GM18499 (cell line): ENCODE measurements at regions not wholly inside any gene's neighbourhood (a gene's known extent, or its start where the extent isn't known, plus 50 kb on each side); places are given as distances from the start of the nearest gene placed in this dataset.

Experiments used
- ATAC-seq: cut with Tn5 transposase; IDR thresholded peaks from one replicate; pipeline ENCODE4 v1.9.1; 2021; ENCODE audit warnings: moderate number of reproducible peaks; ENCODE audit not compliant: insufficient read depth, unreplicated experiment

GRCh38 chr18:55121397-55122170 is 162.3 kb upstream of the CCDC68 start:
- no peak for ATAC-seq

DNA sequence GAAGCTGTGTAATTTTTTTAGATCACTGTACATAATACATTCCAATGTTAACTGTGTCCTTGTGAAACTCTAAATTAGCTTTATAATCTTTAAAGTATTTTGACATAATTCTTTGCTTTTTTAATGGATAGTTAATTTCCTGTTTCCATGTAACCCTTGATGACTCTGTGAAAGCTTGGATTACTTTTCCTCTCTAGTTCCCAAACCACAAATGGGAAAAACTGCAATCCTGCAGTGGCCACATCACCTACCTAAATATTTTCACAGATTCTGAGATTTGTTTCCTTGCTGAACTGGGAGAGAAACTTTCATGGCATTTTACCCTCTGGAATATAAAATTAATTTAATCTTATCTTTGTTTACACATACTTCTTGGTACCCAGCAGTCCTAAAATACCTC is 161.6 kb upstream of the CCDC68 start:
- ATAC-seq: no peak

GRCh38 chr18:55119434-55119833 is 160.2 kb upstream of the CCDC68 start:
- ATAC-seq: no peak

DNA sequence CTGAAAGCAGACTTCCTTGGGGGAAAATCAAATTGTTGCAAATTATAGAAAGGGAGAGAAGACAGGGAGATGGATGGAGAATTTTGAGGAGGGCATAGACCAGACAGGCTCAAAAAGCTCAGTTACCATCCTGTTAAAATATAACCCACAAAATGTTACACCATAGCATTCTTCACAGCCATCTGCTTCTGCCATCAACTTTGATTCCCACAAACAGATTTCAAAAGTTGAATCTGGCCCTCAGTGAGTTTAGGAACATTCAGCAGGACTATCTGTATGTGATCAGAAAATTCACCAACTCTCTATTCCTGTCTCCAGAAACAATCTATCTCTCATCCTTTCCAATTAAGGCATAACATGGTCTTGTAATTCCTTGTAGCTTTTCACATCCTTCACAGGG is 159.8 kb upstream of the CCDC68 start:
- ATAC-seq: no peak

DNA sequence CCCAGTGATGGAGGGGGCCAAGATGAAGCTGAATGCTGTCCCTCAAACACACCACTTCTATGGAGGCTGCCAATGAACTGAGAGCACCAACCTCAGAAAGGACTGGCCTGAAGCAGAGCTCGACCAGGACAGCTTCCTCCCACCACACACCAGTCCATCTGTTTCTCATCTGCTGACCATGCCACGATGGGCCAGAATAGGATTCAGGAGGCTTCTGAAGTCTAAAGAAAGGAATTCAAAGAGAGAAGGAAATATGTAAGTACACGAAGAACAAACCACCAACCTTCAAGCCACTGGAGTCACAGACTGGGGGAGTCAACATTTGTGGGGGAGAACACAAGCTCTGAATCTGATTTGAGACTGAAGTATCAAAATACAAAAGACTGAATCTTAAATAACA is 157.6 kb upstream of the CCDC68 start:
- ATAC-seq: no peak

- no peak for ATAC-seq
Measured at GRCh38 chr18:55115606-55116005, 156.3 kb upstream of the CCDC68 start.

DNA sequence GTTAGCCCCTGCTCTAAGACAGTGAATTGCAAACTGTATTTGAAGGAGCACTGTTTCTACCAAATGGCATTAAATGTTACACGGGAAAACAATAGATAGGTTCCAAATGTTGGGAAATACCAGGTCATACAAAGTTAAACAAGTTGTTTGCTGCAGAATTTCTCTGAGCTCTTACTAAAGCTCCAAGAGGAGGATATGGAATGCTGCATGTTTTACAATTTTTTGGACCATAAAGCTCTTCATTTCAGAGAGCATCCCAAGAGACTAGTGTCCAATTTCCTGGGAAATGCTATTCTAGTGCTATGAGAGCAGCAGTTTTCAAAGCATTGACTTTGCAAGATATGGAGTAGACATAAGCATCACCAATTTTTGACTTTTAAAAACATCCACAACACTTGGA is 155.6 kb upstream of the CCDC68 start:
- no peak for ATAC-seq

- no peak for ATAC-seq
Measured at GRCh38 chr18:55113800-55114199, 154.5 kb upstream of the CCDC68 start.

GRCh38 chr18:55111271-55111670 is 152.0 kb upstream of the CCDC68 start:
- ATAC-seq: no peak

DNA sequence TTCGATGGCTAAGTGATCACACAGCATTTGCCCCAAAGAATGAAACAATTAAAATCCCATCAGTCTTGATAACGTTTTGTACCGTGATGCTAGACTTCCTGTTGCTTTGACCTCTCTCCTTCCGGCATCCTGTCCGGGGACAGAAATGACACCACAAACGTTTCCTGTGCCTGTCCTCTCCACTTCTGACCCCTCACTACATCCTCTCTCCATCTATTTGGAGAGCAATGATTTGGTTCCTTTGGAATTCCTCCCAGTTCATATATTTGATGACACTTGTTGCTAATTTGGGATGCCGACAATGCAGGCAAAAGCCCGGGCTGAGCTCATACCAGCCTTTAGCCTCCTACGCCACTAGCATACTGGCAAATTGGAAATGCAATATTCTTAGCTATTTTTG is 151.2 kb upstream of the CCDC68 start:
- ATAC-seq: no peak

- no peak for ATAC-seq
Measured at GRCh38 chr18:55109818-55110414, 150.7 kb upstream of the CCDC68 start.

DNA sequence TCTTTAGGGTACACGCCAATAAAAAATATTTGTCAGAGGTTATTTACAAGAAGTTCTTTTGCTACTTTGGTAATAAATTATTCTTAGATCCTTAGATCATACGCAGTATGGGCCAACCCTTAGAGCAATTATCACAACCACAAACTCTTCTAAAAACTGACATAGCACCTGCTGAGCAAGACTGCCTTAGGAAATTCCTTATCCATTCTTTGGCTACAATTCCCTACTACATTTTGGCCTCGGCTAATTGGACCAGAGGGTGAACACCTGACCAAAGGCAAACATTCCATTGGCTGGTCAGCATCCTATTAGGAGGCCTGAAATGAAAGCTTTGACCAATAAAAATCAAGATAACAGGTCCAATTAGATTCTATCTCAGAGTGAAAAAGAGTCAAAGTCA is 147.6 kb upstream of the CCDC68 start:
- no peak for ATAC-seq

DNA sequence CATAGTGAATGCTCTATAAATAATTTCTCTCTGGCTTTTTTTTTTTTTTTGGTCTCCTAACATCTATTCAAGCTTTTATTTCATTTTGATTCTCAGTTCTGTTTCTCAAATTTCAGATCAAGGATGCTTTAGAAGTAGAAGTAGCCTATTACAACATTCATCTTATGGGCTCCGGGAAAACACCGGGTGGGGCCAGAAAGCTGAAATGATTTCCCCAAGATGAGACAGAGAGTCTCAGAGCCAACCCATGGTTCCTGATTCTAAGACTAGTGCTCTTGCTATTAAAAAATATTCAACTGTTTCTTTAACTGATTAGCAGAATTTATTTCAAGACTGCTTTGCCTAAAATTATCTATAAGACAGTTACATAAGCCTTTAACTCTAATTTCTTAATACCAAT is 147.2 kb upstream of the CCDC68 start:
- ATAC-seq: no peak

DNA sequence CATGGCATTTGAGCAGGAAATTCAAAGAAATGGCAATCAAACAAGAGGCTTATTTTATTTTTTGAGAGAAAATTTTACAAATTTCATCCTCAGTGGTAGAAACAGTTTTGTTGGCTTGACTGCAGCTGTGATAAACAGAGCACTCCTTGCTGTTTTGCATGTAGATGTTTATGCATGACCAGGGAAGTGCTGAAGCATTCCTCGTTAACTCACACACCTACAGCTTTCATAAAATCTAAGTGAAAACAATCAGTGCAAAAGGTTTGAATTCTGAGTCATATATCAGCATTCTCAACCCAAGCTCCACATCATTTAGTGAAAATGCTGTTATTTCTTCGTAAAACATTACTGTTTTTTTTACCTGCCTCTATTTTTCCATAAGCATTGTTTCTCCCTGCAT is 146.6 kb upstream of the CCDC68 start:
- no peak for ATAC-seq

DNA sequence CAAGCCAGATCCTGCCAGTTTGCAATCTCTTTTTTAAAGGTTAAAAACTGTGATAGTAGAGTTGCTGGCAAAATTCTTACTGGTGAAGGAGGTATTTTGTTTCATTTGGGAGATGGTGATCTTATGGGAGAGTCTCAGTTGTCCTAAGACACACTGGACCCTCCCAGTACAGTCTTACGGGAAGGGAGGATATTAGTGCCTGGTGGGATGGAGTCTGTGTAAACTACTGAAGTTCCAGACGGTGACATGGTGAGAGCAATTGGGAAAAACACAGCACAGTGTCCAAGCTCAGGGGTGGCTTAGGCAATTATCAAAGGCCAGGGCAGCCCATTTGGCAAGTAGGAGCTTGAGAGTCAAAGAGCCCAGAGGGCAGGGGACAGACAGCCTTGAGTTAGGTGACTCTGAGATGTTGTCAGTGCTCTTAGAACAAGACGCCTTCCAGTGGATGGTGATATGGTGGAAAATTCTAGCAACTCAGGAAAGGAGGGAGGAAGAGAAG is 143.7 kb upstream of the CCDC68 start:
- ATAC-seq: no peak

GRCh38 chr18:55102501-55102900 is 143.2 kb upstream of the CCDC68 start:
- no peak for ATAC-seq

DNA sequence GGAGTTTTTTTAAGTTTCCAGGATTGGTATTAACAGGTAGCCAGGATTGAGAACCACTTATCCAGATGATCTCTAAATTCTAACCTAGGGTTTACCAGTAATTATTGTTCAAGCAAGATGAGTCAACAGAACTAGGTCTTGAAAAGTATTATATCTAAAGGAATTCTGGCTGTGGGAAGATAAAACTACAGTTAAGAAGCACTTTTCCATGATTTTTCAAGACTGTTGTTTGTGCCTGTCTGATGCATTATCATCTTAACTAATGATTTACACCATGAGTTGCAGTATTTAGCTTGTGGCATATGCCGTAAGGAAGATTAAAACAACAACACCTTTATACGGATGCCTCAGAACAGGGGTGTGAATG is 142.2 kb upstream of the CCDC68 start:
- ATAC-seq: no peak

GRCh38 chr18:55100817-55101457 is 141.7 kb upstream of the CCDC68 start:
- ATAC-seq: no peak

DNA sequence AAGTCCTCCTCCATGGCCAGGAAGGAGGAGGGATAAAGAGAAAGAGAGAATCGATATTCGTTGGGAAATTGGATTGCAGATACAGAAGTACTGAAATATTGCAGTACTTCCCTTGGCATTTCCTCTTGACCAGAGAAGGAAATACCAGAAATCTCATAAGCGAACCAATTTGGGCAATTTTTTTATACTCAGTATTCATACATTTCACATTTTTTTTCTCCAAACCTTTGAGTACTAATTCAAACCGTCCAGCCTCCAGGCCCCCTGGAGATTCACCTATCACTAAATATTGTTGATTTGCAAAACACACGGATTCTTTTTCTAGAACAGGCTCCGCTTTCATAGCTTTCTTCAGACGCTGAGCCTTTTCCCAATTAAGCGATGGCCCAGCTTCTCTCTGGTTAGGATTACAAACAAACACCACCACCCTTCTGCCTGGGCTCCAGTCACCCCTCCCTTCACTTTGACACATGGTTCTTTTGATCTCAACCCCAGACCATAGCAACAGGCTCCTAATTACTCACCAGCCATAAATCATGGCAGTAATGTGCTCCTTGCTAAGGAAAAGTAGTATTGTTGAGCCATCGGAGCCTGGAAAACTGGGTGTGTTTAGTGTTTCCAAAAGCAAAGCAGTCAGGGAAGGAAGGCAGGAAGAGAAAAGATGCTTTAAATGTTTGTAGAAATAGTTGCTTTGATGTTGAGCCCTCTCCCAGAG is 138.4 kb upstream of the CCDC68 start:
- no peak for ATAC-seq

- no peak for ATAC-seq
Measured at GRCh38 chr18:55096263-55096951, 137.1 kb upstream of the CCDC68 start.
